Liver (tissue), 8 donors: ENCODE measurements at regions not wholly inside any gene's neighbourhood (a gene's known extent, or its start where the extent isn't known, plus 50 kb on each side); places are given as distances from the start of the nearest gene placed in this dataset.

ENCODE experiments used
- DNase-seq: peaks from one replicate; pipeline ENCODE4 v3.0.0-alpha.2; 2017; ENCODE audit warnings: low spot score
- H3K27ac ChIP-seq, 2 donors: one replicate each; pipeline ENCODE4 v1.7.0; 2013; ENCODE audit warnings: inconsistent platforms in 2 of 2, low read length in 2 of 2, control low read depth in 1 of 2, low read depth in 1 of 2, mild to moderate bottlenecking in 1 of 2
- H3K27me3 ChIP-seq, 4 donors: one replicate each; pipeline versions ENCODE4 v1.6.1 to v1.7.0; 2013; ENCODE audit warnings: low read length in 3 of 4, inconsistent platforms in 1 of 4, mild to moderate bottlenecking in 1 of 4, moderate library complexity in 1 of 4; ENCODE audit not compliant: control insufficient read depth in 4 of 4, insufficient read depth in 4 of 4
- H3K36me3 ChIP-seq, 4 donors: one replicate each; pipeline versions ENCODE4 v1.6.1 to v1.7.0; 2013; ENCODE audit warnings: low read length in 3 of 4, mild to moderate bottlenecking in 3 of 4, low read depth in 1 of 4, moderate library complexity in 1 of 4; ENCODE audit not compliant: control insufficient read depth in 4 of 4, insufficient read depth in 3 of 4
- H3K4me1 ChIP-seq, 4 donors: one replicate each; pipeline versions ENCODE4 v1.6.1 to v1.7.0; 2013; ENCODE audit warnings: low read length in 3 of 4, mild to moderate bottlenecking in 3 of 4, moderate library complexity in 1 of 4; ENCODE audit not compliant: control insufficient read depth in 4 of 4, insufficient read depth in 4 of 4
- H3K4me3 ChIP-seq, 3 donors: one replicate each; pipeline versions ENCODE4 v1.6.1 to v1.7.0; 2013; ENCODE audit warnings: low read length in 3 of 3, control low read depth in 1 of 3, low read depth in 1 of 3, mild to moderate bottlenecking in 1 of 3
- H3K9ac ChIP-seq, 2 donors: one replicate each; pipeline ENCODE4 v1.7.0; 2013; ENCODE audit warnings: low read length in 2 of 2, mild to moderate bottlenecking in 2 of 2, moderate library complexity in 2 of 2, control low read depth in 1 of 2, low read depth in 1 of 2
- H3K9me3 ChIP-seq, 4 donors: one replicate each; pipeline versions ENCODE4 v1.6.1 to v1.7.0; 2013; ENCODE audit warnings: low read length in 3 of 4; ENCODE audit not compliant: control insufficient read depth in 4 of 4
- ATF3 ChIP-seq: IDR thresholded peaks from 2 replicates; pipeline ENCODE4 v1.6.1; 2016; ENCODE audit warnings: antibody characterized with exemption
- CTCF ChIP-seq: fragments of 150-350 bp; IDR thresholded peaks from 2 replicates; pipeline ENCODE4 v1.5.1; 2017; ENCODE audit warnings: improper control_type of control experiment, low read depth, low read length; ENCODE audit not compliant: missing input control
- EGR1 ChIP-seq, 2 donors: IDR thresholded peaks; 2 replicates each; pipeline ENCODE4 v1.6.1; 2016 to 2018; ENCODE audit warnings: antibody characterized with exemption in 2 of 2, low read depth in 2 of 2
- FOXA1 ChIP-seq: IDR thresholded peaks from 2 replicates; pipeline ENCODE4 v1.6.1; 2016; ENCODE audit warnings: antibody characterized with exemption
- FOXA2 ChIP-seq: IDR thresholded peaks from 2 replicates; pipeline ENCODE4 v1.6.1; 2016; ENCODE audit warnings: antibody characterized with exemption
- GABPA ChIP-seq, 2 donors: IDR thresholded peaks in 1 of 2; conservative IDR thresholded peaks in 1 of 2; 2 replicates each; pipeline ENCODE4 v1.6.1; 2016; ENCODE audit warnings: antibody characterized with exemption in 2 of 2, mild to moderate bottlenecking in 1 of 2, moderate library complexity in 1 of 2
- HNF4A ChIP-seq, 2 donors: conservative IDR thresholded peaks; 2 replicates each; pipeline ENCODE4 v1.6.1; 2016; ENCODE audit warnings: antibody characterized with exemption in 2 of 2, mild to moderate bottlenecking in 2 of 2
- HNF4G ChIP-seq: IDR thresholded peaks from 2 replicates; pipeline ENCODE4 v1.6.1; 2016; ENCODE audit warnings: antibody characterized with exemption
- JUND ChIP-seq, 2 donors: IDR thresholded peaks; 2 replicates each; pipeline ENCODE4 v1.6.1; 2016; ENCODE audit warnings: antibody characterized with exemption in 2 of 2
- MAX ChIP-seq: IDR thresholded peaks from 2 replicates; pipeline ENCODE4 v1.6.1; 2016; ENCODE audit warnings: antibody characterized with exemption
- NR2F2 ChIP-seq: IDR thresholded peaks from 2 replicates; pipeline ENCODE4 v1.6.1; 2016; ENCODE audit warnings: antibody characterized with exemption
- RAD21 ChIP-seq, 2 donors: IDR thresholded peaks; 2 replicates each; pipeline ENCODE4 v1.6.1; 2016; ENCODE audit warnings: antibody characterized with exemption in 2 of 2, mild to moderate bottlenecking in 2 of 2
- REST ChIP-seq: IDR thresholded peaks from 2 replicates; pipeline ENCODE4 v1.6.1; 2016; ENCODE audit warnings: antibody characterized with exemption, mild to moderate bottlenecking
- RXRA ChIP-seq, 2 donors: IDR thresholded peaks; 2 replicates each; pipeline ENCODE4 v1.6.1; 2017 to 2018; ENCODE audit warnings: antibody characterized with exemption in 2 of 2, mild to moderate bottlenecking in 1 of 2
- SP1 ChIP-seq: IDR thresholded peaks from 2 replicates; pipeline ENCODE4 v1.6.1; 2018; ENCODE audit warnings: antibody characterized with exemption, mild to moderate bottlenecking
- TAF1 ChIP-seq: conservative IDR thresholded peaks from 2 replicates; pipeline ENCODE4 v1.6.1; 2016; ENCODE audit warnings: antibody characterized with exemption, mild to moderate bottlenecking
- YY1 ChIP-seq: IDR thresholded peaks from 2 replicates; pipeline ENCODE4 v1.6.1; 2016; ENCODE audit warnings: antibody characterized with exemption, mild to moderate bottlenecking
- WGBS: extraction: QIAGEN DNeasy Blood & Tissue Kit; methylation state at CpG from one replicate; pipeline ENCODE4 v1.1.7; 2013; 5-methylcytosine and 5-hydroxymethylcytosine counted together
- donor health status: healthy.
- donor health status: healthy.
- donor health status: healthy.
- donor health status: healthy.
- donor health status: healthy.

GRCh38 chr16:49930841-49931240, 74.9 kb upstream of the ZNF423 start:
- Histone ChIP-seq H3K9me3 (no peaks in the 10 kb centered on the region), H3K27me3 (peaks cover 0 to 4% (median 0%) of the 10 kb centered on the region in 4 donors), H3K4me1 (no peaks in the 10 kb centered on the region), H3K36me3 (no peaks in the 10 kb centered on the region), H3K4me3 (no peak overlapping the region), H3K27ac (no peak overlapping the region), H3K9ac (no peak overlapping the region)
- 66% methylated on average over 7 of the region's 7 CpGs for WGBS
- TF ChIP-seq FOXA1 = no peak
- TF ChIP-seq REST = no peak
- TF ChIP-seq FOXA2 = no peak
- DNase-seq = peak; percentile 19

GRCh38 chr16:49931266-49931665, 75.4 kb upstream of the ZNF423 start:
- Histone ChIP-seq H3K4me3 (no peak overlapping the region), H3K27me3 (peaks cover 0 to 4% (median 0%) of the 10 kb centered on the region in 4 donors), H3K9me3 (no peaks in the 10 kb centered on the region), H3K4me1 (no peaks in the 10 kb centered on the region), H3K27ac (no peak overlapping the region), H3K9ac (no peak overlapping the region), H3K36me3 (no peaks in the 10 kb centered on the region)
- TF ChIP-seq FOXA1 (no peak), HNF4G (no peak), RAD21 (IDR thresholded peaks at IDR 0.05) (no peak), MAX (no peak), GABPA (IDR thresholded peaks at IDR 0.05 in 1 of 2, conservative IDR thresholded peaks at IDR 0.05 in 1 of 2) (no peak), YY1 (no peak), NR2F2 (no peak), FOXA2 (no peak), HNF4A (conservative IDR thresholded peaks at IDR 0.05) (no peak), EGR1 (IDR thresholded peaks at IDR 0.05; ENCODE audit: low read depth in 2 of 2) (no peak), TAF1 (no peak), JUND (IDR thresholded peaks at IDR 0.05) (no peak), CTCF (no peak), REST (no peak), ATF3 (no peak), RXRA (IDR thresholded peaks at IDR 0.05) (no peak), SP1 (no peak)
- 79% methylated on average over 5 of the region's 5 CpGs for WGBS
- peak; percentile 5 for DNase-seq
